H1 (cell line): ENCODE measurements at regions not wholly inside any gene's neighbourhood (a gene's known extent, or its start where the extent isn't known, plus 50 kb on each side); places are given as distances from the start of the nearest gene placed in this dataset.

Source experiments
- CTCF ChIA-PET: fragments of 300-600 bp; sonication (Branson Sonifier 250); formaldehyde crosslinking; loops from one replicate; lab custom pipeline; 2021; ENCODE audit not compliant: partially characterized antibody; lab: Charles Lee
- POLR2A ChIA-PET: fragments of 300-600 bp; sonication (Branson Sonifier 250); formaldehyde crosslinking; loops from one replicate; lab custom pipeline; 2021; ENCODE audit warnings: inconsistent platforms; ENCODE audit not compliant: partially characterized antibody; lab: Charles Lee
- DNase-seq, 2 experiments: peaks; one replicate each; pipeline versions ENCODE4 v3.0.0 to v3.0.0-alpha.2; 2010 to 2022; ENCODE audit warnings: low spot score in 2 of 2, low read depth in 1 of 2, mixed read lengths in 1 of 2
- FAIRE-seq: peaks from 2 replicates; lab custom pipeline; 2011; peaks lifted over from hg19 to GRCh38; lab: Jason Lieb, UNC
- H2AFZ ChIP-seq: 2 replicates; pipeline ENCODE4 v1.8.1; 2012; ENCODE audit warnings: low read length, inconsistent platforms
- H2AK5ac ChIP-seq: 2 replicates; pipeline ENCODE4 v1.6.1; 2013; ENCODE audit warnings: low read depth, low read length
- H2BK120ac ChIP-seq: replicated peaks from 2 replicates; pipeline ENCODE3; 2013; ENCODE audit warnings: low read depth, low read length, inconsistent platforms
- H2BK12ac ChIP-seq: 2 replicates; pipeline ENCODE4 v1.6.1; 2013; ENCODE audit warnings: low read depth, low read length
- H2BK15ac ChIP-seq: 2 replicates; pipeline ENCODE4 v1.6.1; 2013; ENCODE audit warnings: low read length
- H2BK20ac ChIP-seq: 2 replicates; pipeline ENCODE4 v1.6.1; 2013; ENCODE audit warnings: low read length
- H2BK5ac ChIP-seq: 2 replicates; pipeline ENCODE4 v1.6.1; 2013; ENCODE audit warnings: low read depth, low read length
- H3K14ac ChIP-seq: 2 replicates; pipeline ENCODE4 v1.6.1; 2013; ENCODE audit warnings: inconsistent platforms; ENCODE audit not compliant: insufficient read length
- H3K18ac ChIP-seq: 2 replicates; pipeline ENCODE4 v1.6.1; 2013; ENCODE audit warnings: low read length; ENCODE audit errors: extremely low read depth
- H3K23ac ChIP-seq: 2 replicates; pipeline ENCODE4 v1.6.1; 2013; ENCODE audit warnings: inconsistent platforms; ENCODE audit not compliant: insufficient read length
- H3K23me2 ChIP-seq: 2 replicates; pipeline ENCODE4 v1.6.1; 2013; ENCODE audit warnings: low read depth, low read length
- H3K27ac ChIP-seq: 2 replicates; pipeline ENCODE4 v1.6.1; 2011; ENCODE audit warnings: low read depth, low read length, inconsistent platforms
- H3K27me3 ChIP-seq, 4 experiments: replicated peaks in 1 of 4; 1 replicate in 1 of 4; 2 replicates in 3 of 4; pipeline versions ENCODE4 v1.6.1 to v1.8.1; 2011 to 2013; ENCODE audit warnings: low read length in 3 of 4, mild to moderate bottlenecking in 3 of 4, inconsistent platforms in 2 of 4, mixed read lengths in 2 of 4, moderate library complexity in 1 of 4; ENCODE audit not compliant: control insufficient read depth in 3 of 4, insufficient read depth in 3 of 4; ENCODE audit errors: extremely low read depth in 1 of 4
- H3K36me3 ChIP-seq, 4 experiments: 2 replicates each; pipeline versions ENCODE4 v1.6.1 to v1.8.1; 2011 to 2013; ENCODE audit warnings: mild to moderate bottlenecking in 4 of 4, low read length in 3 of 4, moderate library complexity in 2 of 4, control low read depth in 1 of 4, inconsistent platforms in 1 of 4; ENCODE audit not compliant: insufficient read depth in 4 of 4, control insufficient read depth in 2 of 4
- H3K4ac ChIP-seq: replicated peaks from 2 replicates; pipeline ENCODE3; 2013; ENCODE audit warnings: low read length, low read depth, mixed read lengths, inconsistent platforms; ENCODE audit not compliant: insufficient read length
- H3K4me1 ChIP-seq, 4 experiments: replicated peaks in 1 of 4; 1 replicate in 1 of 4; 2 replicates in 3 of 4; pipeline versions ENCODE4 v1.6.1 to v1.8.1; 2011 to 2013; ENCODE audit warnings: low read length in 3 of 4, inconsistent platforms in 2 of 4, mixed read lengths in 1 of 4; ENCODE audit not compliant: insufficient read depth in 4 of 4, control insufficient read depth in 3 of 4
- H3K4me2 ChIP-seq, 2 experiments: 2 replicates each; pipeline versions ENCODE4 v1.6.1 to v1.8.1; 2011 to 2013; ENCODE audit warnings: low read depth in 2 of 2, low read length in 2 of 2, control low read depth in 1 of 2, inconsistent platforms in 1 of 2, mild to moderate bottlenecking in 1 of 2; ENCODE audit not compliant: insufficient read depth in 1 of 2
- H3K4me3 ChIP-seq, 4 experiments: fragments of 200-600, 300-600 bp in 1 of 4; sonication (generic), shearing (Covaris generic), sonication (Bioruptor Twin) in 1 of 4; 2 replicates each; pipeline versions ENCODE4 v1.5.1 to v1.8.1; 2011 to 2016; ENCODE audit warnings: low read length in 4 of 4, low read depth in 3 of 4, control low read depth in 2 of 4, inconsistent platforms in 2 of 4, mild to moderate bottlenecking in 2 of 4, mixed read lengths in 1 of 4, moderate library complexity in 1 of 4; ENCODE audit not compliant: insufficient read depth in 2 of 4; ENCODE audit errors: extremely low read depth in 1 of 4
- H3K56ac ChIP-seq: replicated peaks from 2 replicates; pipeline ENCODE3; 2013; ENCODE audit warnings: low read depth, mild to moderate bottlenecking, mixed read lengths, low read length, inconsistent platforms; ENCODE audit not compliant: insufficient read length
- H3K79me1 ChIP-seq: 2 replicates; pipeline ENCODE4 v1.6.1; 2013; ENCODE audit warnings: low read depth, low read length, control low read depth
- H3K79me2 ChIP-seq, 2 experiments: 2 replicates each; pipeline versions ENCODE4 v1.6.1 to v1.8.1; 2012 to 2013; ENCODE audit warnings: low read length in 2 of 2, mild to moderate bottlenecking in 2 of 2, inconsistent platforms in 1 of 2; ENCODE audit not compliant: insufficient read depth in 2 of 2, control insufficient read depth in 1 of 2
- H3K9ac ChIP-seq, 4 experiments: replicated peaks in 1 of 4; 1 replicate in 1 of 4; 2 replicates in 3 of 4; pipeline versions ENCODE4 v1.6.1 to v1.8.1; 2011 to 2013; ENCODE audit warnings: low read depth in 3 of 4, low read length in 3 of 4, control low read depth in 2 of 4, mild to moderate bottlenecking in 2 of 4, moderate library complexity in 2 of 4, inconsistent platforms in 1 of 4; ENCODE audit errors: extremely low read depth in 1 of 4
- H3K9me3 ChIP-seq, 2 experiments: 2 replicates each; pipeline versions ENCODE4 v1.6.1 to v1.8.1; 2012 to 2013; ENCODE audit warnings: mild to moderate bottlenecking in 2 of 2, moderate library complexity in 2 of 2, control low read depth in 1 of 2, inconsistent platforms in 1 of 2, low read depth in 1 of 2, low read length in 1 of 2, mixed read lengths in 1 of 2; ENCODE audit not compliant: insufficient read depth in 2 of 2
- H4K20me1 ChIP-seq, 2 experiments: replicated peaks in 1 of 2; 2 replicates each; pipeline versions ENCODE3 to v1.8.1; 2011 to 2013; ENCODE audit warnings: inconsistent platforms in 2 of 2, low read length in 2 of 2, mild to moderate bottlenecking in 1 of 2; ENCODE audit not compliant: insufficient read depth in 2 of 2, control insufficient read depth in 1 of 2
- H4K5ac ChIP-seq: 2 replicates; pipeline ENCODE4 v1.6.1; 2013; ENCODE audit warnings: low read length, low read depth, mixed read lengths, inconsistent platforms; ENCODE audit not compliant: insufficient read length
- H4K8ac ChIP-seq: 2 replicates; pipeline ENCODE4 v1.8.0; 2013; ENCODE audit warnings: mild to moderate bottlenecking, moderate library complexity, low read length, inconsistent platforms; ENCODE audit not compliant: insufficient read depth; ENCODE audit errors: extremely low read depth
- H4K91ac ChIP-seq: replicated peaks from 2 replicates; pipeline ENCODE3; 2013; ENCODE audit warnings: low read length, mixed read lengths, inconsistent platforms; ENCODE audit not compliant: insufficient read length
- BACH1 ChIP-seq: IDR thresholded peaks from 2 replicates; pipeline ENCODE4 v1.6.1; 2012; ENCODE audit warnings: low read length, improper control_type of control experiment
- GTF2F1 ChIP-seq: IDR thresholded peaks from 2 replicates; pipeline ENCODE4 v1.6.1; 2012; ENCODE audit warnings: low read depth, low read length, improper control_type of control experiment, borderline replicate concordance
- JUN ChIP-seq: IDR thresholded peaks from 2 replicates; pipeline ENCODE4 v1.6.1; 2011; ENCODE audit warnings: low read depth, mild to moderate bottlenecking, improper control_type of control experiment, low read length
- MAFK ChIP-seq: IDR thresholded peaks from 2 replicates; pipeline ENCODE4 v1.6.1; 2012; ENCODE audit warnings: low read depth, mild to moderate bottlenecking, improper control_type of control experiment, low read length
- POU5F1 ChIP-seq: IDR thresholded peaks from 2 replicates; pipeline ENCODE4 v1.6.1; 2011; ENCODE audit warnings: low read depth, mild to moderate bottlenecking, low read length, moderate library complexity
- TAF1 ChIP-seq: IDR thresholded peaks from 2 replicates; pipeline ENCODE4 v1.6.1; 2011; ENCODE audit warnings: mild to moderate bottlenecking, low read depth, low read length
- WGBS, 2 experiments: shearing (Covaris generic) in 1 of 2; methylation state at CpG; one replicate each; pipeline versions ENCODE4 v1.1.6 to v1.1.7; 2013 to 2015; ENCODE audit warnings: low lambda C conversion rate in 2 of 2, mixed read lengths in 2 of 2, inconsistent platforms in 1 of 2, low coverage in 1 of 2, missing lambda C conversion rate in 1 of 2; ENCODE audit not compliant: insufficient replicate concordance in 2 of 2, insufficient coverage in 1 of 2, insufficient read length in 1 of 2; ENCODE audit errors: extremely low coverage in 1 of 2, missing lambda C conversion rate in 1 of 2; 5-methylcytosine and 5-hydroxymethylcytosine counted together
- TF ChIP-seq, protein P1 (sequence below): IDR thresholded peaks from 2 replicates; pipeline ENCODE4 v1.6.1; 2012; ENCODE audit warnings: inconsistent platforms

DNA sequence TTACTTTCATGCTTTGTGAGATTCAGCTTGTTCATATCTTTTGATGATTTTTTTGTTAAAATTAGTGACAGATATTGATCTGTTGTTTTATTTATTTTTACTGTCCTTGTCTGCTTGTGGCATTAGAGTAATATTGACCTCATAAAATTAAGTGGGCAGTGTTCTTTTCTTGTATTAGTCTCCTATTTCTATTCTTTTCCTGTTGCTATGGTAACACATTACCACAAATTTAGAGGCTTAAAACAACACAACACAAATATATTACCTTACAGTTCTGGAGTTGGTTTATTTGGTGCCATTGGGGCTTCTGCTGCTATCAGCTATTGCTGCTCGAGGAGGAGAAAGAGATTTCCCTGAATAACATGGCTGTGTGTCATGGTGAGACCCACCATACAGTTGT, 135.7 kb downstream of the C1orf94 start:
- Histone ChIP-seq H2BK120ac (no peak overlapping the region), H2BK12ac (no peak overlapping the region), H3K27me3 (peaks cover 0 to 1% (median 0%) of the 10 kb centered on the region in 4 experiments; a peak in 1 of 7 replicates), H2AFZ (no peak overlapping the region), H3K4me2 (no peak overlapping the region), H2AK5ac (no peak overlapping the region), H2BK15ac (no peak overlapping the region), H3K9me3 (peaks cover 14 to 17% of the 10 kb centered on the region in 2 experiments), H4K91ac (no peak overlapping the region), H3K36me3 (no peaks in the 10 kb centered on the region), H3K18ac (no peak overlapping the region), H4K20me1 (no peaks in the 10 kb centered on the region), H3K4me1 (no peaks in the 10 kb centered on the region), H3K4ac (no peak overlapping the region), H3K79me2 (no peaks in the 10 kb centered on the region), H3K9ac (no peak overlapping the region), H3K27ac (no peak overlapping the region), H3K56ac (no peak overlapping the region), H2BK20ac (no peak overlapping the region), H4K8ac (no peak overlapping the region), H3K23ac (no peak overlapping the region), H3K23me2 (no peaks in the 10 kb centered on the region), H3K14ac (no peak overlapping the region), H4K5ac (no peak overlapping the region), H3K79me1 (no peaks in the 10 kb centered on the region), H3K4me3 (no peak overlapping the region), H2BK5ac (no peak overlapping the region)
- POLR2A ChIA-PET = no interaction called here
- WGBS, 2 experiments = 71% methylated on average over 1 of the region's 1 CpG; no CpG with 5 or more reads in 1 of the 2 experiments
- TF ChIP-seq TAF1 (no peak), GTF2F1 (no peak), BACH1 (no peak), JUN (no peak), MAFK (no peak), POU5F1 (no peak)
- TF ChIP-seq, protein P1, sequence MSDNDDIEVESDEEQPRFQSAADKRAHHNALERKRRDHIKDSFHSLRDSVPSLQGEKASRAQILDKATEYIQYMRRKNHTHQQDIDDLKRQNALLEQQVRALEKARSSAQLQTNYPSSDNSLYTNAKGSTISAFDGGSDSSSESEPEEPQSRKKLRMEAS = no peak
- CTCF ChIA-PET = interaction anchor here (0.6 kb wide), 1 partner anchor 240 kb away, joined by 3 read pairs; no protein-coding TSS in a partner anchor
- no peak for FAIRE-seq
- DNase-seq = no peak
